Gastrocnemius medialis (tissue), 4 donors: ENCODE measurements at regions not wholly inside any gene's neighbourhood (a gene's known extent, or its start where the extent isn't known, plus 50 kb on each side); places are given as distances from the start of the nearest gene placed in this dataset.

Experiments
- ATAC-seq, 2 donors: fragments of 150-250 bp; one replicate each; pipeline ENCODE4 v1.9.1; 2016
- DNase-seq, 2 donors: peaks; one replicate each; pipeline ENCODE4 v3.0.0-alpha.2; 2019
- H3K27ac ChIP-seq, 4 donors: fragments of 200-600 bp; sonication (generic); 1 replicate in 1 of 4; 2 replicates in 3 of 4; pipeline ENCODE4 v1.5.1; 2016 to 2018; ENCODE audit warnings: mild to moderate bottlenecking in 2 of 4, moderate library complexity in 1 of 4
- H3K27me3 ChIP-seq, 3 donors: fragments of 200-600 bp; sonication (generic) in 2 of 3; 1 replicate in 1 of 3; 2 replicates in 2 of 3; pipeline versions ENCODE4 v1.5.1 to v1.6.0; 2016 to 2019; ENCODE audit warnings: mild to moderate bottlenecking in 1 of 3, moderate library complexity in 1 of 3
- H3K36me3 ChIP-seq, 2 donors: fragments of 200-600 bp; sonication (generic) in 1 of 2; one replicate each; pipeline ENCODE4 v1.5.1; 2017 to 2018
- H3K4me1 ChIP-seq, 2 donors: fragments of 200-600 bp; sonication (generic) in 1 of 2; one replicate each; pipeline ENCODE4 v1.5.1; 2016 to 2017; ENCODE audit warnings: mild to moderate bottlenecking in 2 of 2
- H3K4me3 ChIP-seq, 4 donors: fragments of 200-600 bp; sonication (generic) in 3 of 4; 1 replicate in 1 of 4; 2 replicates in 3 of 4; pipeline ENCODE4 v1.5.1; 2016 to 2019; ENCODE audit warnings: mild to moderate bottlenecking in 2 of 4
- H3K9me3 ChIP-seq, 3 donors: fragments of 200-600 bp; sonication (generic) in 2 of 3; 1 replicate in 1 of 3; 2 replicates in 2 of 3; pipeline ENCODE4 v1.5.1; 2016 to 2019
- POLR2A ChIP-seq, 2 donors: fragments of 450-650 bp; IDR thresholded peaks; one replicate each; pipeline ENCODE4 v1.6.1; 2017; ENCODE audit warnings: antibody characterized with exemption in 2 of 2, mild to moderate bottlenecking in 2 of 2, moderate library complexity in 2 of 2
- in situ Hi-C, 4 donors: fragments of 200-750 bp; cut with MboI; loops; one replicate each; pipeline versions ENCODE4 v1.15.0 to v1.8.0; 2017; ENCODE audit warnings: low sequenced_read_pairs in 4 of 4
- intact Hi-C: fragments of 100-400 bp; cut with DNase I; formaldehyde crosslinking; loops from one replicate; pipeline ENCODE4 v1.15.1; 2023; ENCODE audit warnings: low total_unique reads
- TF ChIP-seq, protein P1 (sequence below), 5 experiments: fragments of 450-650 bp in 3 of 5; fragments of 200-600 bp in 2 of 5; sonication (generic) in 2 of 5; IDR thresholded peaks in 4 of 5; conservative IDR thresholded peaks in 1 of 5; 1 replicate in 4 of 5; 2 replicates in 1 of 5; pipeline ENCODE4 v1.5.1; 2016 to 2019; ENCODE audit warnings: antibody characterized with exemption in 5 of 5, mild to moderate bottlenecking in 3 of 5, moderate library complexity in 3 of 5

- intact Hi-C loops (no loop called here), in situ Hi-C loops (no loop called here)
- TF ChIP-seq, protein P1, sequence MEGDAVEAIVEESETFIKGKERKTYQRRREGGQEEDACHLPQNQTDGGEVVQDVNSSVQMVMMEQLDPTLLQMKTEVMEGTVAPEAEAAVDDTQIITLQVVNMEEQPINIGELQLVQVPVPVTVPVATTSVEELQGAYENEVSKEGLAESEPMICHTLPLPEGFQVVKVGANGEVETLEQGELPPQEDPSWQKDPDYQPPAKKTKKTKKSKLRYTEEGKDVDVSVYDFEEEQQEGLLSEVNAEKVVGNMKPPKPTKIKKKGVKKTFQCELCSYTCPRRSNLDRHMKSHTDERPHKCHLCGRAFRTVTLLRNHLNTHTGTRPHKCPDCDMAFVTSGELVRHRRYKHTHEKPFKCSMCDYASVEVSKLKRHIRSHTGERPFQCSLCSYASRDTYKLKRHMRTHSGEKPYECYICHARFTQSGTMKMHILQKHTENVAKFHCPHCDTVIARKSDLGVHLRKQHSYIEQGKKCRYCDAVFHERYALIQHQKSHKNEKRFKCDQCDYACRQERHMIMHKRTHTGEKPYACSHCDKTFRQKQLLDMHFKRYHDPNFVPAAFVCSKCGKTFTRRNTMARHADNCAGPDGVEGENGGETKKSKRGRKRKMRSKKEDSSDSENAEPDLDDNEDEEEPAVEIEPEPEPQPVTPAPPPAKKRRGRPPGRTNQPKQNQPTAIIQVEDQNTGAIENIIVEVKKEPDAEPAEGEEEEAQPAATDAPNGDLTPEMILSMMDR (IDR thresholded peaks at IDR 0.05 in 4 of 5, conservative IDR thresholded peaks at IDR 0.05 in 1 of 5), result no peak
- TF ChIP-seq POLR2A (IDR thresholded peaks at IDR 0.05), result no peak
- Histone ChIP-seq H3K27me3 (no peaks in the 10 kb centered on the region), H3K36me3 (no peaks in the 10 kb centered on the region), H3K9me3 (no peaks in the 10 kb centered on the region), H3K4me1 (no peaks in the 10 kb centered on the region), H3K4me3 (no peak overlapping the region), H3K27ac (no peak overlapping the region)
- DNase-seq (no peak), ATAC-seq (no peak)
Measured at GRCh38 chr1:70919706-70920323, 127.8 kb downstream of the PTGER3 start.
